Renal cortex interstitium (tissue), 11 donors: ENCODE measurements at regions not wholly inside any gene's neighbourhood (a gene's known extent, or its start where the extent isn't known, plus 50 kb on each side); places are given as distances from the start of the nearest gene placed in this dataset.
"Not testable (repeated sequence)": the region's sequence is repeated elsewhere in the genome, so short reads cannot be mapped to it uniquely, and the experiment has no call there.

Experiments
- DNase-seq, 11 donors: peaks; one replicate each; pipeline ENCODE4 v3.0.0-alpha.2; 2013; ENCODE audit warnings: low read depth in 9 of 11, low spot score in 4 of 11; ENCODE audit errors: extremely low read depth in 1 of 11

DNA sequence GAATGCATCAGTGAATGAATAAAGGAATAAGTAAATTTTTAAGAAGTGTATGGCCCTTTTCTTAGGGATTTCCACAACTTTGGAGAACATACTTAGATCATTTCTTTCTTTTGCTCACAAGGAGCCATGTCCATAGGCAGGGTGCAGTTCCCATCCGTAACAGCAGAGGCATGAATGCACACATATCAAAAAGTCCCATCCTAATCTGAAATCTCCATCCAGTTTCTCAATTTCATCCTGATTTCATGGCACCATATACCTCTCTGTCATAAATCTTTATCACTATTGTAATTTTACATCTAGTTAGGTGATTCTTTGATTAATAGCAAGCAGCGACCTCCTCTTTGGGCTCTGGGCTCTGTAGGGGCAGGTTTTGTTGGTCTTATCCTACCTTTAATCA, 359.2 kb downstream of the RRAGC start:
- DNase-seq = no peak

DNA sequence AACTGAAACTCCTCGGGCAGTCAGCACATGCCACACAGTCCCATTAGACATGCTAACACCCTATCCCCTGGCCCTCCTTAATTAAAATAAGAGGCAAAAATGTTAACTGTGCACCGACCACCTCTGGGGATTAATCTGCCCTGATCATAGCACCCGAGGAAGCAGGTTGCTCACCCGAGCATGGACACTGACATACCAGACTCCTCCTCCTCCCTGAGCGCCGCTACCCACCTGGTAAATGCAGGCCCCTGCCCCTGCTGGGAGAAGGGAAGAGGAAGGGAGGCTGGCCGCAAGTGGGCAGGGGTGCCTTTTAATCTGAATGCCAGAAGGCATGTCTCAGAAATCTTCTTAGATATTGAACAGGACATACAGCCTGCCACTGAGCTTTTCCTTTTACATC, 360.9 kb downstream of the RRAGC start:
- DNase-seq = no peak

DNA sequence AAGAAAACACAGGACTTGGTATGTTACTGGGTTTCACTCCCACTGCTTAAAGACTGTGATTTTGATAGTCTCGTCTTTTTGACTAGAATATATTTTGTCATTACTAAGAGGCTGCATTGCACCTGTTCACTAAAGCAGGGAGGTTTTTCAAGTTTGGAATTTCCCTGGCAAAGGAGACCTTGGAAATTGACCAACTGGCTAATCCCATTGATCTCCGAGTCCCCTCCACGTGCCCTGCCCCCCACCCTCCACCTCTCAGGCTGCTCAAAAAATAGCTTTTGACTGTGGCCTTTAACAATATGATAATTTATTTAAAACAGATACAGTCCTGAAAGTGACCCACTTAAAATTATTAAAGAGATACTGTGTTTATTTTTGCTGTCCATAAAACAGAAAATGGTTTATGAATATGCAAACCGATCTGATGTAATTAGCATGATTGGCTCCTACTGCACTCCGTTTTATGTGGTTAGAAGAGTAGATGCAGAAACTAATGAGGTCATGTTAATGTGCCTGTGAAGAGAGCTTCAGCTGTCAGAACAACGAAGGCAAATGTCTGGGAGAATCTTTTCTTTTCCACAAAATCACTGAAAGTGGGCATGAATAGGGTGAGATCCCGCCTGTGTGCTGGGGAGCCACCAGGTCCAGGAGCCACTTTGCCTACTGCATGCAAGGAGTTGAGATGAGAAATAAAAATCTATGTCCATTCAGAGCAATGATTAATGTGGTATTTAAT, 361.5 kb downstream of the RRAGC start:
- no peak for DNase-seq

DNA sequence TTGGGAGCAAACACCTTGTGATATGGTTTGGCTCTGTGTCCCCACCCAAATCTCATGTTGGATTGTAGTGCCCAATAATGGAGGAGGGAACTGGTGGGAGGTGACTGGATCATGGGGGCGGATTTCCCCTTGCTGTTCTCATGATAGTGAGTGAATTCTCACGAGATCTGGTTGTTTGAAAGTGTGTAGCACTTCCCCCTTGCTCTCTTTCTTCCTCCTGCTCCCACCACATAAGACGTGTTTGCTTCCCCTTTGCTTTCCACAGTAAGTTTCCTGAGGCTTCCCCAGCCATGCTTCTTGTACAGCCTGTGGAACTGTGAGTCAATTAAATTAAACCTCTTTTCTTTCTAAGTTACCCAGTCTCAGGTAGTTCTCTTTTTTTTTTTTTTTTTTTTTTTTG, 366.3 kb downstream of the RRAGC start:
- DNase-seq = not testable (repeated sequence)

DNA sequence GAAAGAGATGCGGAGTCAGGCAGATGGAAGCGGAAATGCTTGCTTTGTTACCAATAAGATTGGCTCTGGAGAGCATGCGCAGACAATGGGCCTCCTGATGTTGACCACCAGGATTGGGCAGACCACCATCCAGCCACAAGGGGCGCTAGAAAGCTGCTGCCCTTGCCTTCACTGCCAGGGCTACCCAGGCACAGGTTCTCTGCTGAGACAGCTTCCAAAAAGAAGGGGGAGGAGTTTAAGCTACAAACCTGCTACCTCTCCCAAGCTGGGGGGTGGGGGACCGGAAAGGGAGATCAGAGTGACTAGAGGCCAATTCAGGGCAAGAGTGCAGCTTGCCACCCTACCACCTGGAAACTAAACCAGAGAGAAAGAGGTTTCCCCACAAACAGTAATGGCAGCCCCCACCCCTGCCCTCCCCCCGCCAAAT, 369.7 kb downstream of the RRAGC start:
- DNase-seq = no peak

DNA sequence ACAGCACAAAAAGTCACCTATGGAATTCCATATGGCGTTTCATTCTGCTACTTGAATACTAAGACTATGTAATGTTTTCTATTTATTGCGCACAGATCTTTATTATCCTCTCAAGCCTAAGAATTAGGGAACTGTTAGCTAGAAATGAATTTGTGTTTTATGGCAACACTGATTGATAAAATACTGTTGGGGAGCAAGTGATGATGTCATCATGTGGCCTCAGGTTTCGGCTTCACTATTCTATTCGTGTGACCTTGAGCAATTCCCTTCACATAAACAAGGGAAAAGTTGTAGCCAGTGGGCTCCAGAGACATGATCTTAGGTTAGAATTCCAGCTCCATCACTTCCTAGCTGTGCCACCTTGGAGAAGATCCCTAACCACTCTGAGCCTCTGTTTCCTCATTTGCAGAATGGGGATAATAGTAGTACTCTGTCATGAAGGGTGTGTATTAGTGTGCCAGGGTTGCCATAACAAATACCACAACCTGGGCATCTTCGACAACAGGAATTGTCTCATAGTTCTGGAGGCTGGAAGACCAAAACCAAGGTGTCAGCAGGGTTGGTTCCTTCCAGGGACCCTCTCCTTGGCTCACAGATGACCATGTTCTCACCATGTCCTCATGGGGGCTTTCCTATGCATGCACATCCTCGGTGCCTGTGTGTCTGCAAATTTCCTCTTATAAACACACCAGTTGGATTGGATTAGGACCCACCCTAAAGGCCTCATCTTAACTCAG, 371.2 kb downstream of the RRAGC start:
- DNase-seq = no peak

DNA sequence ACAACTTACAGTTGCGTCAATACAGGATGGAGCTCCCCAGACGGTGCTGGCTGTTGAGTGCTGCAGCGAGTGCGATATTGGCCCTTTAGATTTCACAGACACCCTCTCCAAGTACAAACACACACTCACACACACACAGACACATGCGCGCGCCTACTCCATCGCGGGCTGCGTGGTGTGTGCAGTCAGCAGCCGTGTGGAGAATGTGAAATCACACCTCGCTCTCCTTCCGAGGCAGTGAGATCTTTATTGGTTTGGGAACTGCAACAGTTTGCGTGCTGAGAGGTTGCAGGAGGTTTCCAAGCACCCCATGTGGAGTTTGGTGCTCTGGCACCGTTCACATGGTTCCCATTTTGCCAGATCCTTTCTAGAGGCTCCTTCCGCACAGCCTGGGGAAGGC, 372.2 kb downstream of the RRAGC start:
- DNase-seq = no peak

DNA sequence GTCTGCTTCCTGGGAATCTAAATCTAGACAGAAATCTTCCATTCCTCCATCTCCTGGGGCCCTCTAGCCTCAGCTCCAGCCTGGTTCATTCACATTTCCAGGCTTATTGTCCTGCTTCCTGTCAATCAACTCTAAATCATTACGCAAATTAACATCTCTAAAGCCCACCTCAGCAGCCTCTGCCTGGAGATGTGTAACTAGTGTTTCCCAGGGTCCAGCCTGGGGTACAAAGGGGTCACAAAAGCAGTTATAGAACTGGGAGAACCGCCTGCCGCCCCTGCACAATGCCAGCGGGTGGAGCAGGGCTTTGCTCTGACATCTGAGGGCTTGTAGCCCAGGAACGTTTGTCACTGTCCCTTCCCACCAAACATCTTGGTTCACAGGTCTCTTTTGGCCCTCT, 373.5 kb downstream of the RRAGC start:
- no peak for DNase-seq

DNA sequence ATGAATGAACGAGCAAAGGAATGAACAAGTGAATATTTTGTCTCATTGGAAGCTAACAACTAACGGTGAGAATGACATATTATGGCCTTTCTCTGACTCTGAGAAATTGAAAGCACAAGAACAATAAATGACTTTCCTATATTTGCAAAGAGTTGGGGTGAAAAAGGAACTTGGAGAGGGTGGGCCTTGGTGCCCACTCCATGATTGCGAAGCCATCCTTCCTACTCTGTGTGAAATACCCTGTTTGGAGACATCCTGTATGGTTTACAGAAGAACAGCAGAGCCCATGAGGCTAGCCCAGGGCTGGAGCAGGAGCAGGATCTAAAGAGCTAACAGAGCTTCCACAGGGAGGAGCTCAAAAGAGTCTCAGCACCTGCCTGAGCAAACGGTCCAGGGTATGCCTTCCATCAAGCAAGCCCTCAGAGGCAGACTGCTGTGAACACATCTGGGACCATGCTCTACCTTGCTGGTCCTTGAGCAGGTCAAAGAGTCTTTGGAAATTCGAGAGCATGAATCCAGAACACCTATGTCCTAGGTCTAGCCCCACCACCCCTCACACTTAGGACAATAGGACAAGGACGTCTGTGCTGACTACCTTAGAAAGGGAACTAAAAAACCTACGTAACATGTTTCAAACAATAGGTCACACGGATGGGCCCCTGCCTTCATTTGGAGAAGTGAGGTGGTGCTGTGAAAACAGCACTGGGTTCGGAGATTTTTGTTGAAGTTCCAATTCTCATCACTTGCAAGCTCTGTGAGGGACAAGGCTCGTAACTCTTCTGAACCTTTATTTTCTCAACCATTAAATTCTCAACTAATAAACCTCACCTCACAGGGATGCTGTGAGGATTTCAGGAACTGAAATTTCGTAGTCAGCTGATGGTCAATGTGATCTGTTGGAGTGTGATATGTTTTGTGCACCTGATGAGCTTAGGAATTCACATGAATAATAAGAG, 377.4 kb downstream of the RRAGC start:
- no peak for DNase-seq

DNA sequence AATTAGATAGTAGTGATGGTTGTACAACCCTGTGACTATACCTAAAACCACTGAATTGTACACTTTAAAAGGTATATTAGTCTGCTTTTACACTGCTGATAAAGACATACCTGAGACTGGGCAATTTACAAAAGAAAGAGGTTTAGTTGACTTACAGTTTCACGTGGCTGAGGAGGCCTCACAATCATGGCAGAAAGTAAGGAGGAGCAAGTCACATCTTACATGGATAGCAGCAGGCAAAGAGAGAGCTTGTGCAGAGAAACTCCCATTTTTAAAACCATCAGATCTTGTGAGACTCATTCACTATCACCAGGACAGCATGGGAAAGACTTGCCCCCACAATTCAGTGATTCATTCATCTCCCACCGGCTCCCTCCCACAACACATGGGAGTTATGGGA, 379.9 kb downstream of the RRAGC start:
- not testable (repeated sequence) for DNase-seq

DNA sequence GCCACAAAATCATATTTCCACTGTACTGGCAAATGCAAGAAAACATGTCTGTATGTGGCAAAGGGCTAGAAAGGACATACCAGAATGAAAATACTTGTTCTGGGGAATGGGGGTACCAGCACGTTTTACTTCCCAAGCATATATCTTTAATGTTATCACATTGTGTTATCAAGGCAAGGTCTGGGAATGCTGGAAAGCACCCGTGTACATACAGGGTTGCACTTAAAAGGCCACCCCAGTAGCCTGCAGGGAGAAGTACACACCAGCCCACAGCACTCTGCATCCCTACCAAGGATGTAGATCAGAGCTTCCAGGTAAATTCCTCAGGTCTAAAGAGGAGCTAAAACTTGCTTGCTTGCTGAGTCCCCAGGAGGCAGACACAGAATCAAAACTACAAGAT, 381.8 kb downstream of the RRAGC start:
- DNase-seq = no peak

DNA sequence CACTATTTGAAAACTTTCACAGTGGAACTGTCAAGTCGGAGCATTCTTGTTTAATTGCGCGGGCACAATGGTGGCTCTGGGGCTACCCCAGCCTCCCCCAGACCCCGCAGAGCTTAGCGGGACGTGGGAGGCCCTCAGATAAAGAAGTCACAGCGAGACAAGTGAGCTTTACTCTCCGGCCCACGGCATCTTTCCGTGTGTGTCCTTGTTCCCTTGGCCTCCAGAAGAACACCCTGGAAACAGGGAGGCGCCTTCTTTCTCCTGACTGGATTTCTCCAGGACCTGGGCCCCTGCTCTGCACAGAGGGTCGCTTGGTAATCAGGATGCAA, 382.8 kb downstream of the RRAGC start:
- DNase-seq = no peak

DNA sequence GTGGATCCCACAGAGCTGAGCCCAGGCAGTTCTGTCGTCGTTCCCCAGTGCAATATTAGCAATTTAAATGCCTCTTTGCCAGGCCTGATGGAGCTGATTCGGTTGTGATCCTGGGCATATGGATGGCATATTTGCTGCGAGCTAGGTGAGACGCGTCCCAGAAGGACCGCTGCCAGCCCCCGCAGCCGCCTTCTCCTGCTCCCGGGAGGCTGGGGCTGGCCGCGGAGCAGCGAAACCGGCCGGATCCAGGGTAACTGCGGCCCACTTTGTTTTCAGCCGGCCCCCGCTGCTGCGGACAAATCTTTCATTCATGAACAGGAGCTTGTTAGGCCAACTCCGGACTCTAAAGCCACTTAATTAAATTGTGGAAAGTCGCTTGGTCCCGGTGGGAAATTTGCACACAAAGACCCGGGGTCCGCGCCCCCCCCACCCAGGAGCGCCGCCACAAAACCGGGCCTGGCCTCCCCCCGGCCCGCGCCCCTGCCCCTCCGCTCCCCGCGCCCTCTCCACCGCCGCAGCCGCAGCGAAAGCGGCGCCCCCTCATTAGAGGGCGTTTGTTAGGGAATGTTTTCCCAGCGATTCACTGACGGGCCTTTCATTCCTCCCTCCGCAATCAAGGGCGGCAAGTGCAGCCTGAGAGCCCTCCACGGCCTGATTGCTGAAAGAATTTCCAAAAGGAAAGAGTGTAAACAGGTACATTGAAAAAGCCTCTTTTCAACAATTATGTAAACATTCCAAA, 383.3 kb downstream of the RRAGC start:
- no peak for DNase-seq

DNA sequence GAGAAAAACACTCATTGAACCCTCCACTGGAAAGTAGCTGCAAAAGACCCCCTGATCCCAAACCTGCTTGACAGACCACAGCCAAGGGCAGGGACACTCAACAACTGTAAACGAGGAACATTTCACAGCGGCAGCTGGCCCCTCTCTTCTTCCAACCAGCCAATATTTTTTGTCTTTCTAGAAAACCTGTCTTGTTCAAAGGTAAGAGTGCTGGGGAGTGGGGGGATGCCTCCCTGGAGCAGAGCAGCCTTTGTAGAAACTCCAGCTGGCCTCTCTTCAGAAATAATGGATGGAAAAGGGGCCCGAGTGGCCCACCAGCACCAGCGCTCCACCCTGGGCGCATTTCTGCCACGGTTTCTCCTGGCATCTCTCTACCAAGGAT, 384.0 kb downstream of the RRAGC start:
- DNase-seq = no peak

DNA sequence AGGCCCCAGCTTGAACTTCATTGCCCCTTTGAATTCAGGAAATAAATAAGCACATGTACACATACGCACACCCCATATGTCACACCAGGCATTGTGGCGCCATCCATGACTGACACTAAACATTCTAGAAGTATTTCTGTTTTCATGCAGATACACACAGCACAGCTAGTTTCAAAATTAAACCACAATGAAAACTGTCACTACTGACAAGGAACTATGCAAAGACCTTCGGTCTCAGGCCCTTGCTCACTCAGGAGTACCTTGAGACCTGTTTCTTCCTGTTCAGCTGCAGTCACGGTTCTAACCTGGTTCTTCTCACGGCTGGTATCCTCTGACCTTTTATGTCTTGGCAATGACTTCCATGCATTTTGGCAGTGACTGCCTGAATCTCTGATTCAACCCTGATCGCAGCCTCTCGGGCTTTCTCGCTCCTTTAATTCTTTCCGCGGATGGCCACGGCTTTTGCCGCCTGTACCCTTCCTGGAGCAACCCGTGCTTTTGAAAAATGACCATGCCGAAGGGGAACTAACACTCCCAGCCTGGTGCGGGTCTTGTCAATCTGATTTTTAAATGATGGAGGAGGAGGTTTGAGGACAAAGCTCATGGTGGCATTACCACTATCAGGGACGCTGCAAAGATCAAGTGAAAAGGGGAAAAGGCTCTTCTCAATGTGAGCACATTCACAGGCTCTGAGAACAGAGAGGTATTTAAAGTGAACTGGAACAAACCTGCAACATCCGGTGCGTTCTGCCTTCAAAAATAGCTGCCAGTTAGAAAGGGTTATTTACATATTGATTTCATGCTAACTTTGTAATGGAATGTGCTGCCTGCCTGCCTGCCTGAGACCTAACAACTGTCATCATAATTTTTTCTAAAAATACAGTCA, 384.6 kb downstream of the RRAGC start:
- no peak for DNase-seq

DNA sequence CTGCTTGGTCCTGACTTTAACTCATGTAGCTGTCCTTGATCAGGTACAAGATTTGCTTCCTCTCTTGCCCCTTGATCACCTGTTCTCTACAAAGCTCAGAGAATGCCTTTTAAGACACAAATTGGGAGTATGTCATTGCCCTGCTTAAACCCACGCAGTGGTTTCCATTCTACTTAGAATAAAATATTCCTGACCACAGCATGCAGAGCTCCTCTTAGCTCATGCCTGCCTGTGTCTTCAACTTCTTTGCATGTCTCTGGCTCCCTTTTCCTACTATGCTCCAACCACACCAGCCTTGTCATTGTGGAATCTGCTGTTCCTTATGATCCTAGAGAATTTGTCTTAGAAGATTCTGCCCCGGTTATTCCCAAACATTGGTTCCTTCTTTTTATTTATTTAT, 393.1 kb downstream of the RRAGC start:
- no peak for DNase-seq

DNA sequence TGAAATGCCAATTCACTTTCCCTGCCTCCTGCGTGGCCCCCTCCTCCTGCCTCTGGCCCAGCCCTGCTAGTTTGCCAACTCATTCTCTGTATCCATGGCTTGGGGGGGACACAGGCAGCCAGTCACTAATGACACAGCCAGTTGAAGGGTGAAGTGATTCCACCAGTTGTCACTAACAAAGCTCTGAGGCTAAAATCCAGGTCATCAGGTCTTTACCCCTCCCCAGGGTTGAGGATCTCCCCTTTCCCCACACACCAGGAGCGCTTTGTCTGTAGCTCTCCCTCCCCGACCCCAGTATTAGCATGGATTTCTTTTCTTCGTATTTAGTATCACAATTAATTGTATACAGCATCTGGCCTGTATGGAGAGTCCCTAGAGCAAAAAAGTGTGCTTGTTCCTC, 394.1 kb downstream of the RRAGC start:
- DNase-seq = no peak

DNA sequence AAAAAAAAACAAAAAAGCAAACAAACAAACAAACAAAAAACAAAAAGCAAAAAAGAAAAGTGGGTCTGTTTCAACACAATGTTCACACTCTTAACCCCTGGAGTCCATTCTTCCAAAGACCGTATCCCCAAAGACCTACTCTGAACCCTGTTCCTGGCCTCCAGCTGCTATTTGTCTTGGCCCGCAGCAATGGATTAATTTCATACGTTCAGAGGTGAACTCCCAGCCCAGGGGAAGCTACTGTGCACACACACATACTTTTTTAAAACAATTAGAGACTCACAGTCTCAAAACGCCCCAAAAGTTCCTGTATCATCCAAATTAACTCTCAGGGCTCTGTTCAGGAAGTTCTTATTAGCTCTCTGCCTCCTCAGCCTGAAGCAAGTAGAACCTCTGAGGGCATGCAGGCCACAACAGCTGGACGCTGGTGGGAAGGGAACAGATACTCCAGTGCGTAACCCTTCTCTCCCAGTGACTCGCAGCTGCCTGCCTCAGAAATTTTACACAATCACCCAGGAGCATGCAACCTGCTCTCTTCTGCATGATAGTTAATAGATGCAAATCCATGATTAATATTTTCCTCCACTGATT, 395.4 kb downstream of the RRAGC start:
- DNase-seq = no peak
